Uterus (tissue), 3 donors: ENCODE measurements at regions not wholly inside any gene's neighbourhood (a gene's known extent, or its start where the extent isn't known, plus 50 kb on each side); places are given as distances from the start of the nearest gene placed in this dataset.

Source experiments
- DNase-seq, 2 donors: peaks; one replicate each; pipeline ENCODE4 v3.0.0-alpha.2; 2019 to 2020
- H3K27ac ChIP-seq, 2 donors: fragments of 200-600 bp; sonication (generic); 1 replicate in 1 of 2; 2 replicates in 1 of 2; pipeline ENCODE4 v1.5.1; 2016 to 2018
- H3K27me3 ChIP-seq, 2 donors: fragments of 200-600 bp; sonication (generic); one replicate each; pipeline ENCODE4 v1.5.1; 2018 to 2019; ENCODE audit warnings: control low read depth in 1 of 2
- H3K36me3 ChIP-seq, 2 donors: fragments of 200-600 bp; sonication (generic); one replicate each; pipeline ENCODE4 v1.5.1; 2019; ENCODE audit warnings: control low read depth in 1 of 2
- H3K4me1 ChIP-seq, 2 donors: fragments of 200-600 bp; sonication (generic); one replicate each; pipeline ENCODE4 v1.5.1; 2018 to 2019; ENCODE audit warnings: control low read depth in 1 of 2
- H3K4me3 ChIP-seq, 2 donors: fragments of 200-600 bp; sonication (generic); 1 replicate in 1 of 2; 2 replicates in 1 of 2; pipeline ENCODE4 v1.5.1; 2018 to 2019; ENCODE audit warnings: mild to moderate bottlenecking in 1 of 2
- H3K9me3 ChIP-seq, 2 donors: fragments of 200-600 bp; sonication (generic); one replicate each; pipeline ENCODE4 v1.5.1; 2019; ENCODE audit warnings: control low read depth in 1 of 2
- POLR2A ChIP-seq, 2 donors: fragments of 450-650 bp; IDR thresholded peaks; one replicate each; pipeline ENCODE4 v1.6.1; 2016; ENCODE audit warnings: antibody characterized with exemption in 2 of 2, mild to moderate bottlenecking in 1 of 2, moderate library complexity in 1 of 2
- intact Hi-C: fragments of 100-400 bp; cut with DNase I; formaldehyde crosslinking; loops from one replicate; pipeline ENCODE4 v1.15.1; 2023; ENCODE audit warnings: low total_unique reads
- TF ChIP-seq, protein P1 (sequence below), 4 experiments: fragments of 200-600 bp in 2 of 4; fragments of 450-650 bp in 2 of 4; sonication (generic) in 2 of 4; IDR thresholded peaks; one replicate each; pipeline ENCODE4 v1.5.1; 2016 to 2019; ENCODE audit warnings: antibody characterized with exemption in 4 of 4, mild to moderate bottlenecking in 2 of 4, moderate library complexity in 1 of 4
- donor health status: DM: yes; HTN: yes; CAD: no.

DNA sequence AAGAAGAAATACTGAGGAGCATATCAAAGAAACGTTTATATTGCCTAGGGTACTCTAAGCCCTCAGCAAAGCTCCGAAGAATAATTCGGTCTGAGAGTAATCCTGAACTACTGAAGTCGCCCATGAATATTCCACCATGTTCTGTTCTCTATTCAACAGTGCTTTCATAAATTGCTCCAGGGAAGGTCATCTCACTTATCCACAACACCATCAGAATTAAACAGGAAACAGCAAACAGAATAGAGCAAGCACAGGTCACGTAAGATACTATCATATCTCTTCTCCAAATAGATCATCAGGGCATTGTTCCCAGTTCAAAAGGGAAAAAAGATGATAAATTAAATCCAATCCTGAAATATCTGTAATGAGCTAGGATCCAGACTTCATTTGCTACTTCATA lies 325.6 kb downstream of the DEPDC1B start:
- Histone ChIP-seq H3K9me3 (no peaks in the 10 kb centered on the region), H3K36me3 (no peaks in the 10 kb centered on the region), H3K4me1 (no peaks in the 10 kb centered on the region), H3K27ac (no peak overlapping the region), H3K27me3 (no peaks in the 10 kb centered on the region), H3K4me3 (no peak overlapping the region)
- DNase-seq: no peak
- intact Hi-C loops: no loop called here
- TF ChIP-seq POLR2A (IDR thresholded peaks at IDR 0.05): no peak
- TF ChIP-seq, protein P1, sequence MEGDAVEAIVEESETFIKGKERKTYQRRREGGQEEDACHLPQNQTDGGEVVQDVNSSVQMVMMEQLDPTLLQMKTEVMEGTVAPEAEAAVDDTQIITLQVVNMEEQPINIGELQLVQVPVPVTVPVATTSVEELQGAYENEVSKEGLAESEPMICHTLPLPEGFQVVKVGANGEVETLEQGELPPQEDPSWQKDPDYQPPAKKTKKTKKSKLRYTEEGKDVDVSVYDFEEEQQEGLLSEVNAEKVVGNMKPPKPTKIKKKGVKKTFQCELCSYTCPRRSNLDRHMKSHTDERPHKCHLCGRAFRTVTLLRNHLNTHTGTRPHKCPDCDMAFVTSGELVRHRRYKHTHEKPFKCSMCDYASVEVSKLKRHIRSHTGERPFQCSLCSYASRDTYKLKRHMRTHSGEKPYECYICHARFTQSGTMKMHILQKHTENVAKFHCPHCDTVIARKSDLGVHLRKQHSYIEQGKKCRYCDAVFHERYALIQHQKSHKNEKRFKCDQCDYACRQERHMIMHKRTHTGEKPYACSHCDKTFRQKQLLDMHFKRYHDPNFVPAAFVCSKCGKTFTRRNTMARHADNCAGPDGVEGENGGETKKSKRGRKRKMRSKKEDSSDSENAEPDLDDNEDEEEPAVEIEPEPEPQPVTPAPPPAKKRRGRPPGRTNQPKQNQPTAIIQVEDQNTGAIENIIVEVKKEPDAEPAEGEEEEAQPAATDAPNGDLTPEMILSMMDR (IDR thresholded peaks at IDR 0.05): no peak

DNA sequence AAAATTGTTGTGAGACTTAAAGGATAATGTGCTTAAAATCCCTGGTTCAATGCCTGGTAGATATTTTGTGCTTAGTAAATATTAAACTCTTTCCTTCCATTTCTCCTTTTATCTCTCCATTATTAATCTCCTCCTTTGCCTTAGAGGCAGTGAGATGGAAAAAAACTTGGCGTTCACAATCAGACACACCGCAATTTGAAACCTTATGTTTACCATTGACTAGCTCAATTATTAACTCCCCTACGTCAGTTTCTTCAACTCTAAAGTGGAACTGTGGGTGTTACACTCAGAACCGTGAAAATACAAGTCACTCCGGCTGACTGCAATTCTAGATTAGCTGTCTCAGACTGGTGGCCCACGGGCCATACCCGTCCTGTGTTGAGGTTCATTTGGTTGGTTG lies 327.2 kb downstream of the DEPDC1B start:
- H3K4me1 ChIP-seq: no peaks in the 10 kb centered on the region
- H3K36me3 ChIP-seq: no peaks in the 10 kb centered on the region
- no peak overlapping the region for H3K4me3 ChIP-seq
- H3K27ac ChIP-seq: no peak overlapping the region
- no peak for TF ChIP-seq POLR2A (IDR thresholded peaks at IDR 0.05)
- TF ChIP-seq, protein P1 (IDR thresholded peaks at IDR 0.05): no peak
- intact Hi-C loops: no loop called here
- no peaks in the 10 kb centered on the region for H3K9me3 ChIP-seq
- no peak for DNase-seq
- H3K27me3 ChIP-seq: no peaks in the 10 kb centered on the region

DNA sequence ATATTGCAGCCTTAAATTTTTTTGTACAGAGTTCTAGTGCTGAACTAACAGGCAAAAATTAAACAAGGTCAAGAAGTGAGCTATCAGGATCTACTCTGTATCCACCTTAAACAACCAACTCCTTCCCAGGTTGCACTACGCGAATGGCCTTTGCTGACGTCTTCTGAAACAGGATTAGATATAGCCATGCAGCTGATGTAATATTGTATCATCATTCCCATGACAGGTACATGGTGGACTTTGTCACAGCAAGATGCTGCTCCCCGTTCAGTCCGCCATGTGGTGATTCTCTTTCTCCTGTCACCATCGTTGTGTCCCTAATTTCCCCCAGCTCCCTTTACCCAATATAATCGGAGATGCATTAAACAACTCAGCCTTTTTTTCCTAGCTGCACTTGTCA lies 328.9 kb downstream of the DEPDC1B start:
- DNase-seq: no peak
- no peak for TF ChIP-seq POLR2A (IDR thresholded peaks at IDR 0.05)
- TF ChIP-seq, protein P1 (IDR thresholded peaks at IDR 0.05): no peak

DNA sequence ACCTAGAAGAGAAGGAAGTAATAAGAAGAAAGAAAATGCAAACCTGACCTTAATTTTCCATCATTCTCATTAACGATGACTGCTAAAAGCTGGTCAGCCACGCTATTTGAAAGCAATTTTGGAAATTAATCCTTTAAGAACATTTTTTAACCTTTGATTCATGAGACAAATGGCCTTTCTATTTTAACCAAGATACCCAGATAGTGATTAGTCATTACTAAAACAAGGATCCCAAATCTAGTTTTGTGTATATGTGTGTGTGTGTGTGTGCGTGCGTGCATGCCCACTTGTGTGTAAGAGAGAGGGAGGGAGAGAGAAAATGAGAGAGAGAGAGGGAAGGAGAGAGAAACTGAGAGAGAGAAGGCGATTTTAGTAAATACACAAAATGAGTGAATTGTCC lies 329.5 kb downstream of the DEPDC1B start:
- DNase-seq: no peak
- TF ChIP-seq, protein P1 (IDR thresholded peaks at IDR 0.05): no peak
- TF ChIP-seq POLR2A (IDR thresholded peaks at IDR 0.05): no peak
- H3K9me3 ChIP-seq: no peaks in the 10 kb centered on the region
- H3K4me3 ChIP-seq: no peak overlapping the region
- no peaks in the 10 kb centered on the region for H3K27me3 ChIP-seq
- H3K36me3 ChIP-seq: no peaks in the 10 kb centered on the region
- intact Hi-C loops: no loop called here
- no peak overlapping the region for H3K27ac ChIP-seq
- no peaks in the 10 kb centered on the region for H3K4me1 ChIP-seq

More for the DNA sequence above, 328.9 kb downstream of the DEPDC1B start:
- Histone ChIP-seq H3K4me1 (no peaks in the 10 kb centered on the region), H3K4me3 (no peak overlapping the region), H3K36me3 (no peaks in the 10 kb centered on the region), H3K27ac (no peak overlapping the region), H3K9me3 (no peaks in the 10 kb centered on the region), H3K27me3 (no peaks in the 10 kb centered on the region)
- intact Hi-C loops: no loop called here

DNA sequence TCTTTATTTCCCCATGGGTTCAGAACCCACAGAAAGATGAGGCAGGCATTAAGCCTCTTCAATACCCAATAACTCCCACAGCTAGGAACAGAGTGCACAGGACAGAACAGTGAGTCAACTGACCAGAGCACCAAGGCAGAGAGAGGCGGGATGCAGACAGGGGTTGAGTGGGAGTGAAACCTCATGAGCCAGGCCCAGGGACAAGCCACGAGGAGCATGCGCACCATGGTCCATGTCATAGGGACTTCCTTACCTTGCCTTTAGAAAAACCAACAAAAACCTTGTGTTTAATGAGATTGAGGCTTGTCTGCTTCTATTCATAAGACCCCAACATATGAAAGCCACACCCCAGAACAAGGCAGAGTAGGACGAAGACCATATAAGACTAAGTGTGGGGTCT lies 330.6 kb downstream of the DEPDC1B start:
- no peak overlapping the region for H3K27ac ChIP-seq
- no peak for DNase-seq
- H3K4me1 ChIP-seq: no peaks in the 10 kb centered on the region
- H3K27me3 ChIP-seq: no peaks in the 10 kb centered on the region
- no peak overlapping the region for H3K4me3 ChIP-seq
- H3K9me3 ChIP-seq: no peaks in the 10 kb centered on the region
- TF ChIP-seq, protein P1 (IDR thresholded peaks at IDR 0.05): no peak
- TF ChIP-seq POLR2A (IDR thresholded peaks at IDR 0.05): no peak
- no peaks in the 10 kb centered on the region for H3K36me3 ChIP-seq
- intact Hi-C loops: no loop called here
